GM18907 (cell line): ENCODE measurements at regions not wholly inside any gene's neighbourhood (a gene's known extent, or its start where the extent isn't known, plus 50 kb on each side); places are given as distances from the start of the nearest gene placed in this dataset.

ENCODE experiments used
- ATAC-seq: cut with Tn5 transposase; IDR thresholded peaks from one replicate; pipeline ENCODE4 v1.9.1; 2021; ENCODE audit warnings: mild to moderate bottlenecking, moderate library complexity; ENCODE audit not compliant: unreplicated experiment

GRCh38 chr10:113356794-113357680 is 195.8 kb upstream of the HABP2 start:
- ATAC-seq: no peak

- no peak for ATAC-seq
These were observed 195.1 kb upstream of the HABP2 start for GRCh38 chr10:113357681-113358300.

DNA sequence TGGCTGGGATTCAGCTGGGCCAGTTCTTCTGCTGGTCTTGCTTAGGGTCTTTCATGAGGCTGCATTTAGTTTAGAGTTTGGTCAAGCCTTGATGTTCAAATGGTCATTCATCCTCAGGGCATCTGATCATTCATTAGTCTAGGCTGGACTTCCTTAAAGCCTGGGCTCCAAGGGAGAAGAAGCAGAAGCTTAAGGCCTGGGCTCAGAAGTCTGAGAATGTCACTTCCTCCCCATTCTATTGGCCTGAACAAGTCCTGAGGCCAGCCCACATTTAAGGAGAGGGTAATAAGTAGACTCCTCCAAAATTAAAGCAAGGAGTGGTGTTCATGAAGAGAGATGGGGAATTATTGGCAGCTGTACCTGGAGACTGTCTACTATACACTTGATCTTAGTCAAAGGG is 193.2 kb upstream of the HABP2 start:
- no peak for ATAC-seq

GRCh38 chr10:113360870-113361269 is 192.0 kb upstream of the HABP2 start:
- ATAC-seq: no peak

GRCh38 chr10:113362645-113363091 is 190.2 kb upstream of the HABP2 start:
- no peak for ATAC-seq

- no peak for ATAC-seq
These were observed 188.6 kb upstream of the HABP2 start for GRCh38 chr10:113364227-113364626.

DNA sequence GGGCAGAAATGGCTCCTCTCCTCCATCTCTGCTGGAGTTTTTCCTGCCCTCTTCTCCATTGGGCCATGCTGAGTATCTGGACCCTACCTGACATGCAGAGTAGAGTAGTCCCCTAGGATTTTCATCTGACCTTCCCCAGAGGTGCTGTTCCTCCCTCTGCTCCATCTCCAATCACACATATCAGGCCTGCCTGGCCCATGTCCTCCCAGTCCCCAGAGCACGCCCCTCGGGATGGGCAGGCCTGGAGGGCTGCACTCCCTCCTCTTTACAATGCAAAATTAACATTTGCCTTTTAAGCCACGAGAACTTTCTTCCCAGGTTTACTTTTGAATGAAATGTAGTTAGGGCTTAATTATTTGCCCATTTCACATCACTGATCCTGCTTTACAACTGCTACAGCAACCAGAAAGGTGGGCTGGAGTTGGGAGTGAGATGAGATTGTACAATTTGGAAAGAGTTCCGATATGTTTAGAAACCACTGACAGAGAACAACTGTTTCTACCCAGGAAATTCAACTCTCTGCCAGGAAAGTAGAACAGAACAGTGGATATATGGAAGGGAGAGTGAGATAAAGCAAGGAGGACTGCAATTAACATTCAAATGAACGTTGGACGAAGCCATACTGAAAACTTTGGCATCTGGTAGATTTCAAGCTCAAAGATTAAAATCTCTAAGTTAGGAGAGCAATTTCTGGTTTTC is 184.0 kb upstream of the HABP2 start:
- no peak for ATAC-seq

DNA sequence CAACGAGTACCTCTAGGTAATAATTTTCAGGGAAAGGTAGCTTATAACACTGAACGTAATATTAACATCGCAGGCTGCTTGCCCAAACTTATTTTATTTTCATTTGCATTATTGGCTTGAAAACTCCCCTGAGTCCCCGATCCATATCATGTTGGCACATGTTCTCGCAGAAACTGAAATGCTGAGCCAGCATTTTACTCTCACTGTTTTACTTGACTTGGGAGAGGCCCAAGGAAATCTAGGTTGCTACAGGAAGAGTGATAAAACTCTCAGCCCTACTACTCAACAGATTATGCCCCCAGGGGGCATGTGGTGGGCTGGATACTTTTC is 183.5 kb upstream of the HABP2 start:
- no peak for ATAC-seq

DNA sequence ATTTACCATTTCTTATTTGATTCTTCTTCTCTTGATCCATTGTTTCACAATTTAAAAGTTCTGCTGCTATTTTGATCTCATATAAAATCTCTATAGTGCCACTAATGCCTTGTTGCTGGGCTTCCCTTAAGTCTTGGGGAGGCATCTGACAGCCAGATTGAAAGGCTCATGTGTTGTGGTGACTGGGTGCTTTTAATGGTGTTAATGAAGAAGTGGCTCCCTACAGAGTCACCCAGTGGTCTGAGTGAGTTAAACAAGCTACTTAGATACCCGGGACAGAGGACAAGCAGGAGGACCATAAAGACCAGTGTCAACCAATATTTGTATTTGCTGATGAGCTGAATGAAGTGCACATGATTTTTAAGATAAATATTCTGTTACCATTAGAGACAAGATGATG is 176.4 kb upstream of the HABP2 start:
- no peak for ATAC-seq

- ATAC-seq: no peak
These were observed 173.8 kb upstream of the HABP2 start for GRCh38 chr10:113379091-113379490.

- no peak for ATAC-seq
These were observed 171.4 kb upstream of the HABP2 start for GRCh38 chr10:113381416-113381815.

DNA sequence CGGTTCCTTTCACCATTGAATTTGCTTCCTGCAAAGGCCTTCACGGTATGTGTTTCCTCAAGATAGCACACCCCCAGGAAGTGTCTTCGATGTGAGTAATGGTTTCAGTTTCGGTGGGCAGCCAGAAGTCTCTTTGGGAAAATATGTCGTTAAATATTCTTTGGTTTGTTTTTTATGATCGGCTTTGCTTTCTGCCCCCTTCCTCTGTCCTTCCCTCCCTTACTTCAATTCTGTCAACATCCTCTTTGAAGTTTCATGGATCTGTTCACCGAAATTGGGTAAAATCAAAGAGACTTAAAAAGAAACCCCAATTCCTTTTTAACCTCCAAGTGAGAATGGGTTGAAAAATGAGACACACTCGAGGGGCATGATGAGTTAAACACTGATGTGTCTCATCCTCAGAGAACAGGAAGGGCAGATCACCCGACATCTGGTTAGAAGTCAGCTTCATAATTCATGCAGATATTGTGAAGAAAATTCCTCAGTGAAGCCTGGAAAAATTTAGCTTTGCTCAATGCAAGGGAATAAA is 170.8 kb upstream of the HABP2 start:
- ATAC-seq: peak; percentile 66

DNA sequence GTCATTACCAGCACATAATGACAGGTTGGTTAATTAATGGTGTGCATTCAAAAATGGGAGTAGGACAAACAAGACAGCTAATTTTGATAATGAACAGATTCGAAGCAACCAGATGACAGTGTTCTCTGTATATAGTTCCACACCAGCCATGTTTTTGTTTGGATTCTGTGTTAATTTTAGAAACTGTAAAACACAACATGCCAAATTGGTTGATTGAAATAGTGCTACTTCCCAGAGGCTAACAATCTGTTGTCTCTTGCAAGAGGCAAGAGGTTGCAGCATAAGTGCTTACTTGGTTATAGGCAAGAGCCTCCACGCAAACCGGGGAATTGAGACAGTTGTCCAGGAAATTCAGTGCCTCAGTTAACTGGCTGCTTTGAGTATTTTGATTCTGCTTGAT is 170.2 kb upstream of the HABP2 start:
- no peak for ATAC-seq

- ATAC-seq: no peak
These were observed 168.7 kb upstream of the HABP2 start for GRCh38 chr10:113384181-113384580.

DNA sequence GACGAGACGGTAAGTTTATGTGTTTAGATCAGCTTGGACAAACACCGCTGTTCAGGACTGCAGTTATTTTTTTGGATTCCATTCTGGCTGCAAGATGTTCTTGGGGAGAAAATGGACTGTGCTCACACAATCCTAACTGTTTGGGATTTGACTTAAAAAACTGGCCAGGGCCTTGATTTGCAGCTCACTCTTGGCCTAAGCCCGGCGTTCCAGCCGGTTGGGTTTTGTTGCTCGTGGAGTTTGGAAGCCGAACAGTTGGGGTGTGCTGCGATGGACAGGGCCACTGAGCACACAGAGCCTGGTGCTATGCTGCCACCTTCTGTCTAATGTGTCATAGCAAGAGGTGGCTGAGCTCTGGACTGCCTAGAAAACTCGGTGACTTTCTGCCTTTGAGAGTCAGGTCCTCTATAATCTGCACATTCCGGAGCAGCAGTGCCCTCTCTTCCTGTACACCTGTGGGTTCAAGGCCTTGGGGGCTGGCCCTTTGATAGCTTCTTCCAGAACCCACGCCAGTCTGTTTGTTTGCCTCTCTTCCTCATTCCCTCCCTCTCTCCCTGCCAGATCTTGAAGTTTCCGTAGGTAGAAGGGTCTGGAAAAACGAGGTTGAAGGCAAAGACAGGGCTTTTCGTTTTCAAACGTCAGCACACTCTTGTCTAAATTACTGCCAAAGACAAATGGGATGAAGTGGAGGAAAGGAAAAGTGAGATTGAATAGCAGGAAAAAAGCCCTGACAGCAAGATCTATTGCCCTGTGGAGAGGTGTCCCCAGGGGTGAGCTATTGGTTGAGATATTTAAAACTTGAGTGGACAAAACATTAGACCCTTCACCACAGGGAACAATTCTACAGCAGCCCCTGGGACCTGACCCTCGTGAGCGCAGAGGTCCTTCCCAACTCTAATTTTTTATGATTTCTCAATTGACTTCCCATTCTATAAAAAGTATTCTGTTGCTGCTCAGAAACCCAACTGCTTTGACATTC is 167.5 kb upstream of the HABP2 start:
- peak; percentile 92 for ATAC-seq

GRCh38 chr10:113386005-113386404 is 166.8 kb upstream of the HABP2 start:
- ATAC-seq: no peak

DNA sequence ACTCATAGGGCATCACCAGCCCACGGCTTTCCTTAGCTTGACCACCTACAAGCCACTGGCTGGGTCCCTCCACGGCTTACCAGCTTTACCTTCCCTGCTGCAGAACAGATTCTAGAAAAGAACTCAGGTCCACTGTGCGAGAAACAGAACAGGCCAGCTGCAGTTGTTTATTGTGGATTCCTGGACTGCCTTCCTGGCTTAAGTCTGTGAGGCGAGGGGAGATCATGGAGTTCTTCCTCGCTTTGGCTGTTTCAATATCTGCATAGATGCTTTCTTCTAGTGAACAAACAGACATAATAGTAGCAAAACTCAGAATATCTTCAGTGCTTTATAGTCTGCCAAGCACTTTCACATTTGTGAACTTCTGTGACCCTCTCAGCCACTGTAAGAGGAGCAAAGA is 162.9 kb upstream of the HABP2 start:
- ATAC-seq: no peak

GRCh38 chr10:113390896-113391295 is 162.0 kb upstream of the HABP2 start:
- no peak for ATAC-seq

- no peak for ATAC-seq
These were observed 155.8 kb upstream of the HABP2 start for GRCh38 chr10:113397047-113397446.

- no peak for ATAC-seq
These were observed 153.8 kb upstream of the HABP2 start for GRCh38 chr10:113399065-113399464.
